ENCODE measurements at regions not wholly inside any gene's neighbourhood (a gene's known extent, or its start where the extent isn't known, plus 50 kb on each side); places are given as distances from the start of the nearest gene placed in this dataset.

GRCh38 chr7:128145191-128145590 is 95.9 kb upstream of the LEP start:
- DNase-seq = no peak

- DNase-seq = no peak
Measured at GRCh38 chr7:128146052-128146451, 95.0 kb upstream of the LEP start.

GRCh38 chr7:128148676-128149075 is 92.4 kb upstream of the LEP start:
- DNase-seq = no peak

- no peak for DNase-seq
Measured at GRCh38 chr7:128150223-128150865, 90.7 kb upstream of the LEP start.

- peak; percentile 27 for DNase-seq
Measured at GRCh38 chr7:128151635-128152034, 89.4 kb upstream of the LEP start.

- no peak for DNase-seq
Measured at GRCh38 chr7:128152721-128153120, 88.4 kb upstream of the LEP start.

GRCh38 chr7:128153436-128153835 is 87.6 kb upstream of the LEP start:
- no peak for DNase-seq

GRCh38 chr7:128154504-128154903 is 86.6 kb upstream of the LEP start:
- no peak for DNase-seq

GRCh38 chr7:128155100-128155740 is 85.9 kb upstream of the LEP start:
- DNase-seq = peak; percentile 30

GRCh38 chr7:128157906-128158305 is 83.2 kb upstream of the LEP start:
- DNase-seq = no peak

- no peak for DNase-seq
Measured at GRCh38 chr7:128158370-128158769, 82.7 kb upstream of the LEP start.

GRCh38 chr7:128160296-128160695 is 80.8 kb upstream of the LEP start:
- no peak for DNase-seq

GRCh38 chr7:128161466-128162125 is 79.5 kb upstream of the LEP start:
- DNase-seq = no peak

GRCh38 chr7:128162666-128163065 is 78.4 kb upstream of the LEP start:
- DNase-seq = no peak

- DNase-seq = no peak
Measured at GRCh38 chr7:128163473-128163872, 77.6 kb upstream of the LEP start.

GRCh38 chr7:128164061-128164954 is 76.8 kb upstream of the LEP start:
- DNase-seq = no peak

- DNase-seq = no peak
Measured at GRCh38 chr7:128164955-128165670, 76.0 kb upstream of the LEP start.

- no peak for DNase-seq
Measured at GRCh38 chr7:128165927-128166420, 75.1 kb upstream of the LEP start.

- DNase-seq = no peak
Measured at GRCh38 chr7:128166603-128167041, 74.5 kb upstream of the LEP start.

GRCh38 chr7:128167042-128167701 is 73.9 kb upstream of the LEP start:
- DNase-seq = peak; percentile 26

- DNase-seq = no peak
Measured at GRCh38 chr7:128167791-128168666, 73.0 kb upstream of the LEP start.

All from hematopoietic multipotent progenitor cell treated with erythropoietin and hydrocortisone succinate and interleukin-3 and kit ligand, for 6 days (in vitro differentiated cells).